GM23338 (cell line): ENCODE measurements at regions not wholly inside any gene's neighbourhood (a gene's known extent, or its start where the extent isn't known, plus 50 kb on each side); places are given as distances from the start of the nearest gene placed in this dataset.
A peak's percentile ranks its signal among the peaks of the same experiment; 100 is the strongest.

Experiments used
- ATAC-seq: fragments of 200-7000 bp; cut with Tn5 transposase; 3 replicates; pipeline ENCODE4 v1.9.1; 2020
- DNase-seq: peaks from one replicate; pipeline ENCODE4 v3.0.0-alpha.2; 2015; ENCODE audit warnings: low spot score
- H2AFZ ChIP-seq: fragments of 200-600 bp; sonication (generic); 2 replicates; pipeline ENCODE4 v1.8.0; 2016; ENCODE audit warnings: antibody characterized with exemption, mild to moderate bottlenecking, moderate library complexity
- H3F3A ChIP-seq: fragments of 200-600 bp; sonication (generic); replicated peaks from 2 replicates; pipeline ENCODE4 v1.8.0; 2017; ENCODE audit warnings: antibody characterized with exemption, mixed run types, low read depth
- H3K27ac ChIP-seq: fragments of 200-600 bp; sonication (generic); 2 replicates; pipeline ENCODE4 v1.6.1; 2016; ENCODE audit warnings: low read depth
- H3K27me3 ChIP-seq: fragments of 200-600 bp; sonication (generic); 2 replicates; pipeline ENCODE4 v1.8.0; 2016; ENCODE audit warnings: mild to moderate bottlenecking, mixed run types, moderate library complexity; ENCODE audit not compliant: insufficient read depth
- H3K36me3 ChIP-seq: fragments of 200-600 bp; sonication (generic); 2 replicates; pipeline ENCODE4 v1.8.0; 2016; ENCODE audit warnings: mild to moderate bottlenecking; ENCODE audit not compliant: insufficient read depth
- H3K4me1 ChIP-seq: fragments of 200-600 bp; sonication (generic); 2 replicates; pipeline ENCODE4 v1.8.0; 2016; ENCODE audit warnings: mild to moderate bottlenecking, moderate library complexity; ENCODE audit not compliant: insufficient read depth
- H3K4me2 ChIP-seq: fragments of 200-600 bp; sonication (generic); 2 replicates; pipeline ENCODE4 v1.7.1; 2017; ENCODE audit warnings: mixed run types
- H3K4me3 ChIP-seq: fragments of 200-600 bp; sonication (generic); 2 replicates; pipeline ENCODE4 v1.6.1; 2016; ENCODE audit warnings: mixed run types
- H3K79me2 ChIP-seq: fragments of 200-600 bp; sonication (generic); replicated peaks from 2 replicates; pipeline ENCODE4 v1.8.0; 2017; ENCODE audit warnings: mild to moderate bottlenecking; ENCODE audit not compliant: insufficient read depth
- H3K9me2 ChIP-seq: fragments of 200-600 bp; sonication (generic); 2 replicates; pipeline ENCODE4 v1.8.0; 2017; ENCODE audit not compliant: insufficient read depth
- H4K20me1 ChIP-seq: fragments of 200-600 bp; sonication (generic); replicated peaks from 2 replicates; pipeline ENCODE4 v1.8.0; 2017; ENCODE audit warnings: mild to moderate bottlenecking; ENCODE audit not compliant: insufficient read depth
- H3K27ac Mint-ChIP-seq: 2 replicates; pipeline ENCODE4 v1.8.0; 2020; ENCODE audit warnings: inconsistent platforms, mild to moderate bottlenecking, moderate library complexity, mixed read lengths
- H3K27me3 Mint-ChIP-seq: 3 replicates; pipeline ENCODE4 v1.8.0; 2022; ENCODE audit warnings: low read depth, mild to moderate bottlenecking, moderate library complexity, mixed read lengths, inconsistent platforms; ENCODE audit not compliant: insufficient read depth, poor library complexity
- H3K36me3 Mint-ChIP-seq: 3 replicates; pipeline ENCODE4 v1.8.0; 2021; ENCODE audit warnings: low read depth, mild to moderate bottlenecking, inconsistent platforms, moderate library complexity, mixed read lengths
- H3K4me1 Mint-ChIP-seq: 3 replicates; pipeline ENCODE4 v1.8.0; 2020; ENCODE audit warnings: mild to moderate bottlenecking, inconsistent platforms, mixed read lengths
- H3K4me3 Mint-ChIP-seq: 3 replicates; pipeline ENCODE4 v1.8.0; 2021; ENCODE audit warnings: moderate library complexity, mild to moderate bottlenecking, inconsistent platforms, mixed read lengths
- H3K9me3 Mint-ChIP-seq: 3 replicates; pipeline ENCODE4 v1.8.0; 2020; ENCODE audit warnings: moderate library complexity, mild to moderate bottlenecking, inconsistent platforms, mixed read lengths
- CREB1 ChIP-seq: fragments of 250-450 bp; sonication (Bioruptor Pico); IDR thresholded peaks from 2 replicates; pipeline ENCODE4 v1.5.0; 2020; ENCODE audit warnings: low read depth, mild to moderate bottlenecking, moderate library complexity
- EZH2 ChIP-seq: fragments of 200-600 bp; sonication (generic); IDR thresholded peaks from one replicate; pipeline ENCODE4 v1.8.0; 2017; ENCODE audit warnings: antibody characterized with exemption, mild to moderate bottlenecking, low read depth; ENCODE audit not compliant: unreplicated experiment
- EZH2phosphoT487 ChIP-seq: fragments of 200-600 bp; sonication (generic); IDR thresholded peaks from one replicate; pipeline ENCODE4 v1.8.1; 2018; ENCODE audit warnings: antibody characterized with exemption; ENCODE audit not compliant: unreplicated experiment
- JUNB ChIP-seq: IDR thresholded peaks from one replicate; pipeline ENCODE4 v1.6.1; 2016; ENCODE audit warnings: antibody characterized with exemption; ENCODE audit not compliant: unreplicated experiment
- NANOG ChIP-seq: IDR thresholded peaks from 2 replicates; pipeline ENCODE4 v1.6.1; 2016; ENCODE audit warnings: antibody characterized with exemption, borderline replicate concordance
- POLR2AphosphoS5 ChIP-seq: IDR thresholded peaks from 2 replicates; pipeline ENCODE4 v1.6.1; 2016; ENCODE audit warnings: antibody characterized with exemption, low read depth
- ZNF114 ChIP-seq: fragments of 250-450 bp; sonication (Bioruptor Pico); IDR thresholded peaks from 2 replicates; pipeline ENCODE4 v1.5.0; 2020; ENCODE audit warnings: mild to moderate bottlenecking, moderate library complexity
- ZNF331 ChIP-seq: fragments of 250-450 bp; sonication (Bioruptor Pico); IDR thresholded peaks from 2 replicates; pipeline ENCODE4 v1.5.0; 2020; ENCODE audit warnings: low read depth, mild to moderate bottlenecking, moderate library complexity
- TF ChIP-seq, protein P1 (sequence below): fragments of 250-450 bp; sonication (Bioruptor Pico); IDR thresholded peaks from 2 replicates; pipeline ENCODE4 v1.5.0; 2020; ENCODE audit warnings: mild to moderate bottlenecking, moderate library complexity
- TF ChIP-seq, protein P2 (sequence below), 2 experiments: fragments of 200-600 bp in 1 of 2; sonication (generic) in 1 of 2; conservative IDR thresholded peaks; 2 replicates each; pipeline versions ENCODE4 v1.5.1 to v1.6.1; 2016 to 2017; ENCODE audit warnings: antibody characterized with exemption in 2 of 2, low read depth in 2 of 2, mild to moderate bottlenecking in 2 of 2, moderate library complexity in 1 of 2
- TF ChIP-seq, protein P3 (sequence below): IDR thresholded peaks from 2 replicates; pipeline ENCODE4 v1.6.1; 2016; ENCODE audit warnings: antibody characterized with exemption
- TF ChIP-seq, protein P4 (sequence below): IDR thresholded peaks from one replicate; pipeline ENCODE4 v1.6.1; 2018; ENCODE audit warnings: antibody characterized with exemption; ENCODE audit not compliant: unreplicated experiment

DNA sequence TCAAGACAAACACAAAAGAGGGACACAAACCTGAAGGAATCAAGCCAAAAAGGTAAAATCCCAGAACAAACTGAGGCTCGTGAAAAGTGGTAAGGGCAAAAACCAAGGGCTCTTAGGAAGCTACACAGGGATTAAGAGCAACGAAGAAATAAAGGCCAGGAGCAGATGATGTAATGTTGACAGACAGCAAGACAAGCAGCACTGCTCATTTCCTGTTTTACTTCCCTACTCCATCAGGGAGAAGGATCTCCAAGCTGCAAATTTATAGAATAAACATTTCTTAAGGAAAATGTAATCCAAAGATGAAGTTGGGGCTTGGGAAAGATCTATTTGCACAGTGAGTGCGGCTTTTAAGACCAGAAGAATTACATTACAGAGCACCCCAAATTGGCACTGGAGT is 182.3 kb upstream of the MAP1B start (continued):
- TF ChIP-seq, protein P1, sequence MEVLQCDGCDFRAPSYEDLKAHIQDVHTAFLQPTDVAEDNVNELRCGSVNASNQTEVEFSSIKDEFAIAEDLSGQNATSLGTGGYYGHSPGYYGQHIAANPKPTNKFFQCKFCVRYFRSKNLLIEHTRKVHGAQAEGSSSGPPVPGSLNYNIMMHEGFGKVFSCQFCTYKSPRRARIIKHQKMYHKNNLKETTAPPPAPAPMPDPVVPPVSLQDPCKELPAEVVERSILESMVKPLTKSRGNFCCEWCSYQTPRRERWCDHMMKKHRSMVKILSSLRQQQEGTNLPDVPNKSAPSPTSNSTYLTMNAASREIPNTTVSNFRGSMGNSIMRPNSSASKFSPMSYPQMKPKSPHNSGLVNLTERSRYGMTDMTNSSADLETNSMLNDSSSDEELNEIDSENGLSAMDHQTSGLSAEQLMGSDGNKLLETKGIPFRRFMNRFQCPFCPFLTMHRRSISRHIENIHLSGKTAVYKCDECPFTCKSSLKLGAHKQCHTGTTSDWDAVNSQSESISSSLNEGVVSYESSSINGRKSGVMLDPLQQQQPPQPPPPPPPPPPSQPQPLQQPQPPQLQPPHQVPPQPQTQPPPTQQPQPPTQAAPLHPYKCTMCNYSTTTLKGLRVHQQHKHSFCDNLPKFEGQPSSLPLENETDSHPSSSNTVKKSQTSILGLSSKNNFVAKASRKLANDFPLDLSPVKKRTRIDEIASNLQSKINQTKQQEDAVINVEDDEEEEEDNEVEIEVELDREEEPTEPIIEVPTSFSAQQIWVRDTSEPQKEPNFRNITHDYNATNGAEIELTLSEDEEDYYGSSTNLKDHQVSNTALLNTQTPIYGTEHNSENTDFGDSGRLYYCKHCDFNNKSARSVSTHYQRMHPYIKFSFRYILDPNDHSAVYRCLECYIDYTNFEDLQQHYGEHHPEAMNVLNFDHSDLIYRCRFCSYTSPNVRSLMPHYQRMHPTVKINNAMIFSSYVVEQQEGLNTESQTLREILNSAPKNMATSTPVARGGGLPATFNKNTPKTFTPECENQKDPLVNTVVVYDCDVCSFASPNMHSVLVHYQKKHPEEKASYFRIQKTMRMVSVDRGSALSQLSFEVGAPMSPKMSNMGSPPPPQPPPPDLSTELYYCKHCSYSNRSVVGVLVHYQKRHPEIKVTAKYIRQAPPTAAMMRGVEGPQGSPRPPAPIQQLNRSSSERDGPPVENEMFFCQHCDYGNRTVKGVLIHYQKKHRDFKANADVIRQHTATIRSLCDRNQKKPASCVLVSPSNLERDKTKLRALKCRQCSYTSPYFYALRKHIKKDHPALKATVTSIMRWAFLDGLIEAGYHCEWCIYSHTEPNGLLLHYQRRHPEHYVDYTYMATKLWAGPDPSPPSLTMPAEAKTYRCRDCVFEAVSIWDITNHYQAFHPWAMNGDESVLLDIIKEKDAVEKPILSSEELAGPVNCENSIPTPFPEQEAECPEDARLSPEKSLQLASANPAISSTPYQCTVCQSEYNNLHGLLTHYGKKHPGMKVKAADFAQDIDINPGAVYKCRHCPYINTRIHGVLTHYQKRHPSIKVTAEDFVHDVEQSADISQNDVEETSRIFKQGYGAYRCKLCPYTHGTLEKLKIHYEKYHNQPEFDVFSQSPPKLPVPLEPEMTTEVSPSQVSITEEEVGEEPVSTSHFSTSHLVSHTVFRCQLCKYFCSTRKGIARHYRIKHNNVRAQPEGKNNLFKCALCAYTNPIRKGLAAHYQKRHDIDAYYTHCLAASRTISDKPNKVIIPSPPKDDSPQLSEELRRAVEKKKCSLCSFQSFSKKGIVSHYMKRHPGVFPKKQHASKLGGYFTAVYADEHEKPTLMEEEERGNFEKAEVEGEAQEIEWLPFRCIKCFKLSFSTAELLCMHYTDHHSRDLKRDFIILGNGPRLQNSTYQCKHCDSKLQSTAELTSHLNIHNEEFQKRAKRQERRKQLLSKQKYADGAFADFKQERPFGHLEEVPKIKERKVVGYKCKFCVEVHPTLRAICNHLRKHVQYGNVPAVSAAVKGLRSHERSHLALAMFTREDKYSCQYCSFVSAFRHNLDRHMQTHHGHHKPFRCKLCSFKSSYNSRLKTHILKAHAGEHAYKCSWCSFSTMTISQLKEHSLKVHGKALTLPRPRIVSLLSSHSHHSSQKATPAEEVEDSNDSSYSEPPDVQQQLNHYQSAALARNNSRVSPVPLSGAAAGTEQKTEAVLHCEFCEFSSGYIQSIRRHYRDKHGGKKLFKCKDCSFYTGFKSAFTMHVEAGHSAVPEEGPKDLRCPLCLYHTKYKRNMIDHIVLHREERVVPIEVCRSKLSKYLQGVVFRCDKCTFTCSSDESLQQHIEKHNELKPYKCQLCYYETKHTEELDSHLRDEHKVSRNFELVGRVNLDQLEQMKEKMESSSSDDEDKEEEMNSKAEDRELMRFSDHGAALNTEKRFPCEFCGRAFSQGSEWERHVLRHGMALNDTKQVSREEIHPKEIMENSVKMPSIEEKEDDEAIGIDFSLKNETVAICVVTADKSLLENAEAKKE: no peak
- TF ChIP-seq ZNF331 (CRISPR knock-in tag) (no peak), ZNF114 (CRISPR knock-in tag) (no peak), EZH2phosphoT487 (no peak), CREB1 (CRISPR knock-in tag) (no peak), NANOG (no peak)

DNA sequence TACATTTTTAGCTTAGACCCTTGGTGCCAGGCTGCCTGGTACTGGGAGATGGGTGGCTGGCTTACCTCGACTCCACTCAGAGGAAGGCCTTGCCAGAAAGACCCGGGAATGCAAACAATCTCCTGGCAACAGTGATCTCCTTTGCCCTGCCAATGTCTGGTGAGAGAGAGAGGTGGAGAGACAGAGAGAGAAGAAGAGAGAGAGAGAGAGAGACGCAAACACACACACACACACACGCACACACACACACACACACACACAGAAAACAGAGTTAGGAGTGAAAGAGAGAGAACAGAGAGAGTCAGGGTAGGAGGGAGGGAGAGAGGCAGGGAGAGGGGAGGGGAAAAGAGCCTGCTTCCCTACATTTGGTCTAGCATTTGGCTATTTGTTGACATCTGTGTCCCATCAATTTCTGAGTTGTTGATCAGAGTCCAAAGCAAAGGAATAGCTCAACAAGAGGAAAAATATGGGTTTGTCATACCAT is 181.6 kb upstream of the MAP1B start:
- Mint-ChIP-seq H3K9me3 (no peaks in the 10 kb centered on the region), H3K27me3 (peaks cover 2% of the 10 kb centered on the region), H3K36me3 (no peaks in the 10 kb centered on the region; the same call in 2 of the 3 replicates), H3K4me3 (no peak overlapping the region), H3K4me1 (peaks cover 19% of the 10 kb centered on the region), H3K27ac (no peak overlapping the region)
- peaks cover 12% of the 10 kb centered on the region for H3K4me1 ChIP-seq
- no peaks in the 10 kb centered on the region for H4K20me1 ChIP-seq
- no peak for DNase-seq
- peaks cover 8% of the 10 kb centered on the region; the same call in 1 of the 2 replicates for H3K9me2 ChIP-seq
- H3K27ac ChIP-seq: no peak overlapping the region
- no peaks in the 10 kb centered on the region for H3K27me3 ChIP-seq
- peak overlapping the region; percentile 69; the same call in 1 of the 2 replicates for H2AFZ ChIP-seq
- H3K4me3 ChIP-seq: no peak overlapping the region
- no peak overlapping the region for H3K4me2 ChIP-seq
- no peaks in the 10 kb centered on the region for H3F3A ChIP-seq
- no peaks in the 10 kb centered on the region for H3K36me3 ChIP-seq
- H3K79me2 ChIP-seq: no peaks in the 10 kb centered on the region
- ATAC-seq: no peak
- TF ChIP-seq JUNB (no peak), EZH2phosphoT487 (no peak), NANOG (no peak), EZH2 (no peak), CREB1 (CRISPR knock-in tag) (no peak), ZNF331 (CRISPR knock-in tag) (no peak), ZNF114 (CRISPR knock-in tag) (no peak), POLR2AphosphoS5 (no peak)
- TF ChIP-seq, protein P2, sequence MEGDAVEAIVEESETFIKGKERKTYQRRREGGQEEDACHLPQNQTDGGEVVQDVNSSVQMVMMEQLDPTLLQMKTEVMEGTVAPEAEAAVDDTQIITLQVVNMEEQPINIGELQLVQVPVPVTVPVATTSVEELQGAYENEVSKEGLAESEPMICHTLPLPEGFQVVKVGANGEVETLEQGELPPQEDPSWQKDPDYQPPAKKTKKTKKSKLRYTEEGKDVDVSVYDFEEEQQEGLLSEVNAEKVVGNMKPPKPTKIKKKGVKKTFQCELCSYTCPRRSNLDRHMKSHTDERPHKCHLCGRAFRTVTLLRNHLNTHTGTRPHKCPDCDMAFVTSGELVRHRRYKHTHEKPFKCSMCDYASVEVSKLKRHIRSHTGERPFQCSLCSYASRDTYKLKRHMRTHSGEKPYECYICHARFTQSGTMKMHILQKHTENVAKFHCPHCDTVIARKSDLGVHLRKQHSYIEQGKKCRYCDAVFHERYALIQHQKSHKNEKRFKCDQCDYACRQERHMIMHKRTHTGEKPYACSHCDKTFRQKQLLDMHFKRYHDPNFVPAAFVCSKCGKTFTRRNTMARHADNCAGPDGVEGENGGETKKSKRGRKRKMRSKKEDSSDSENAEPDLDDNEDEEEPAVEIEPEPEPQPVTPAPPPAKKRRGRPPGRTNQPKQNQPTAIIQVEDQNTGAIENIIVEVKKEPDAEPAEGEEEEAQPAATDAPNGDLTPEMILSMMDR (conservative IDR thresholded peaks at IDR 0.05; ENCODE audit: low read depth in 2 of 2): no peak
- TF ChIP-seq, protein P3, sequence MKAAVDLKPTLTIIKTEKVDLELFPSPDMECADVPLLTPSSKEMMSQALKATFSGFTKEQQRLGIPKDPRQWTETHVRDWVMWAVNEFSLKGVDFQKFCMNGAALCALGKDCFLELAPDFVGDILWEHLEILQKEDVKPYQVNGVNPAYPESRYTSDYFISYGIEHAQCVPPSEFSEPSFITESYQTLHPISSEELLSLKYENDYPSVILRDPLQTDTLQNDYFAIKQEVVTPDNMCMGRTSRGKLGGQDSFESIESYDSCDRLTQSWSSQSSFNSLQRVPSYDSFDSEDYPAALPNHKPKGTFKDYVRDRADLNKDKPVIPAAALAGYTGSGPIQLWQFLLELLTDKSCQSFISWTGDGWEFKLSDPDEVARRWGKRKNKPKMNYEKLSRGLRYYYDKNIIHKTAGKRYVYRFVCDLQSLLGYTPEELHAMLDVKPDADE: no peak
- TF ChIP-seq, protein P4, sequence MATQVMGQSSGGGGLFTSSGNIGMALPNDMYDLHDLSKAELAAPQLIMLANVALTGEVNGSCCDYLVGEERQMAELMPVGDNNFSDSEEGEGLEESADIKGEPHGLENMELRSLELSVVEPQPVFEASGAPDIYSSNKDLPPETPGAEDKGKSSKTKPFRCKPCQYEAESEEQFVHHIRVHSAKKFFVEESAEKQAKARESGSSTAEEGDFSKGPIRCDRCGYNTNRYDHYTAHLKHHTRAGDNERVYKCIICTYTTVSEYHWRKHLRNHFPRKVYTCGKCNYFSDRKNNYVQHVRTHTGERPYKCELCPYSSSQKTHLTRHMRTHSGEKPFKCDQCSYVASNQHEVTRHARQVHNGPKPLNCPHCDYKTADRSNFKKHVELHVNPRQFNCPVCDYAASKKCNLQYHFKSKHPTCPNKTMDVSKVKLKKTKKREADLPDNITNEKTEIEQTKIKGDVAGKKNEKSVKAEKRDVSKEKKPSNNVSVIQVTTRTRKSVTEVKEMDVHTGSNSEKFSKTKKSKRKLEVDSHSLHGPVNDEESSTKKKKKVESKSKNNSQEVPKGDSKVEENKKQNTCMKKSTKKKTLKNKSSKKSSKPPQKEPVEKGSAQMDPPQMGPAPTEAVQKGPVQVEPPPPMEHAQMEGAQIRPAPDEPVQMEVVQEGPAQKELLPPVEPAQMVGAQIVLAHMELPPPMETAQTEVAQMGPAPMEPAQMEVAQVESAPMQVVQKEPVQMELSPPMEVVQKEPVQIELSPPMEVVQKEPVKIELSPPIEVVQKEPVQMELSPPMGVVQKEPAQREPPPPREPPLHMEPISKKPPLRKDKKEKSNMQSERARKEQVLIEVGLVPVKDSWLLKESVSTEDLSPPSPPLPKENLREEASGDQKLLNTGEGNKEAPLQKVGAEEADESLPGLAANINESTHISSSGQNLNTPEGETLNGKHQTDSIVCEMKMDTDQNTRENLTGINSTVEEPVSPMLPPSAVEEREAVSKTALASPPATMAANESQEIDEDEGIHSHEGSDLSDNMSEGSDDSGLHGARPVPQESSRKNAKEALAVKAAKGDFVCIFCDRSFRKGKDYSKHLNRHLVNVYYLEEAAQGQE: no peak
